ENCODE measurements at regions not wholly inside any gene's neighbourhood (a gene's known extent, or its start where the extent isn't known, plus 50 kb on each side); places are given as distances from the start of the nearest gene placed in this dataset.

DNA sequence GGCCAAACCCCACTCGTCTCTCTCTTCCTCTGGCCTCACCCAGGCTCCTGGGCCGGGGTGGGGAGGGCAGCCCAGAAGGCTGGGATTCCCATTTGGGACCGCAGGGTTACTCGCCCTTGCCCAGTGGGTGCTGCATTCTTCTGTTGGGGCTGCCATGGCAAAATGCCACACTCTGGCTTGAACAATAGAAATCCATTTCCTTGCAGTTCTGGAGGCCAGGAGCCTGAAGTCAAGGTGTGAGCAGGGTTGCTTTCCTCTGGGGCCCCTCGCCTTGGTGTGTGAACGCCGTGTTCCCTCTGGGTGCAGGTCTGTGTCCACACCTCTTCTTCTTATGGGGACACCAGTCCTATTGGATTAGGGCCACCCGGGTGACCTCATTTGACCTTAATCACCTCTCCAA, 105.8 kb upstream of the GSE1 start:
- Histone ChIP-seq H3K4me1 (no peaks in the 10 kb centered on the region), H3K36me3 (no peaks in the 10 kb centered on the region), H3K27me3 (no peaks in the 10 kb centered on the region), H3K4me3 (no peak overlapping the region), H3K27ac (no peak overlapping the region), H3K9me3 (no peaks in the 10 kb centered on the region)
- in situ Hi-C loops (cut with MboI; ENCODE audit: low pct_ligation_motif_present in 1 of 4, low pct_unique_long_range_greater_than_20kb in 1 of 4, low sequenced_read_pairs in 3 of 4): no loop called here
- 77% methylated on average over 8 of the region's 8 CpGs; no CpG with 5 or more reads in 1 of the 2 donors for WGBS, 2 donors (ENCODE audit: low coverage in 1 of 2)
- intact Hi-C loops (cut with DNase I; ENCODE audit: low total_unique reads): no loop called here
- TF ChIP-seq EP300 (IDR thresholded peaks at IDR 0.05; ENCODE audit: low read depth): no peak
- no peak for TF ChIP-seq POLR2A (IDR thresholded peaks at IDR 0.05)
- TF ChIP-seq, protein P1, sequence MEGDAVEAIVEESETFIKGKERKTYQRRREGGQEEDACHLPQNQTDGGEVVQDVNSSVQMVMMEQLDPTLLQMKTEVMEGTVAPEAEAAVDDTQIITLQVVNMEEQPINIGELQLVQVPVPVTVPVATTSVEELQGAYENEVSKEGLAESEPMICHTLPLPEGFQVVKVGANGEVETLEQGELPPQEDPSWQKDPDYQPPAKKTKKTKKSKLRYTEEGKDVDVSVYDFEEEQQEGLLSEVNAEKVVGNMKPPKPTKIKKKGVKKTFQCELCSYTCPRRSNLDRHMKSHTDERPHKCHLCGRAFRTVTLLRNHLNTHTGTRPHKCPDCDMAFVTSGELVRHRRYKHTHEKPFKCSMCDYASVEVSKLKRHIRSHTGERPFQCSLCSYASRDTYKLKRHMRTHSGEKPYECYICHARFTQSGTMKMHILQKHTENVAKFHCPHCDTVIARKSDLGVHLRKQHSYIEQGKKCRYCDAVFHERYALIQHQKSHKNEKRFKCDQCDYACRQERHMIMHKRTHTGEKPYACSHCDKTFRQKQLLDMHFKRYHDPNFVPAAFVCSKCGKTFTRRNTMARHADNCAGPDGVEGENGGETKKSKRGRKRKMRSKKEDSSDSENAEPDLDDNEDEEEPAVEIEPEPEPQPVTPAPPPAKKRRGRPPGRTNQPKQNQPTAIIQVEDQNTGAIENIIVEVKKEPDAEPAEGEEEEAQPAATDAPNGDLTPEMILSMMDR (IDR thresholded peaks at IDR 0.05): no peak
- TF ChIP-seq POLR2AphosphoS5 (IDR thresholded peaks at IDR 0.05): no peak
- no peak for DNase-seq

DNA sequence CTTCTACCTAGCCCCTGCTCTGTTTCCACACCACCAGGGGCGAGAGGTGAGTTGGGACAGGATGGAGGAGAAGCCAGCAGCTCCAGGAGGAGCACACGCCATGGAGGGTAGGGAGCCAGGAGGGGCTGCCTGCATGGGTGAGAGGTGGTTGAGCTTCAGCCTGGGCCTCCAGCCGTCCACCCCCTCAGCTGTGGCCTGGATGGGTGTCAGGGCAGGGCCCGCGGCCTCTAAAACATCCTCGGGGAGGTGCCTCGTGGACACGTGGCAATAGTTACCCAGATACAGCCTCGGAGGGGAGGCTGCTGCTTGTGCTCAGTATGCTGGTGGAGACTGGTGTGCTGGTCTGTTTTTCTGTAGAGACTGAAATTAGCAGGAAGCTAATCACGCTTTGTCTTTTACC, 104.7 kb upstream of the GSE1 start:
- TF ChIP-seq POLR2AphosphoS5 (IDR thresholded peaks at IDR 0.05) (no peak), POLR2A (IDR thresholded peaks at IDR 0.05) (no peak), EP300 (IDR thresholded peaks at IDR 0.05; ENCODE audit: low read depth) (no peak)
- TF ChIP-seq, protein P1 (IDR thresholded peaks at IDR 0.05): no peak
- H3K27ac ChIP-seq: no peak overlapping the region
- no peaks in the 10 kb centered on the region for H3K4me1 ChIP-seq
- H3K9me3 ChIP-seq: no peaks in the 10 kb centered on the region
- 96% methylated on average over 10 of the region's 10 CpGs; no CpG with 5 or more reads in 1 of the 2 donors for WGBS, 2 donors (ENCODE audit: low coverage in 1 of 2)
- H3K27me3 ChIP-seq: no peaks in the 10 kb centered on the region
- in situ Hi-C loops (cut with MboI; ENCODE audit: low pct_ligation_motif_present in 1 of 4, low pct_unique_long_range_greater_than_20kb in 1 of 4, low sequenced_read_pairs in 3 of 4) (no loop called here), intact Hi-C loops (cut with DNase I; ENCODE audit: low total_unique reads) (no loop called here)
- H3K4me3 ChIP-seq: no peak overlapping the region
- no peak for DNase-seq
- H3K36me3 ChIP-seq: no peaks in the 10 kb centered on the region

DNA sequence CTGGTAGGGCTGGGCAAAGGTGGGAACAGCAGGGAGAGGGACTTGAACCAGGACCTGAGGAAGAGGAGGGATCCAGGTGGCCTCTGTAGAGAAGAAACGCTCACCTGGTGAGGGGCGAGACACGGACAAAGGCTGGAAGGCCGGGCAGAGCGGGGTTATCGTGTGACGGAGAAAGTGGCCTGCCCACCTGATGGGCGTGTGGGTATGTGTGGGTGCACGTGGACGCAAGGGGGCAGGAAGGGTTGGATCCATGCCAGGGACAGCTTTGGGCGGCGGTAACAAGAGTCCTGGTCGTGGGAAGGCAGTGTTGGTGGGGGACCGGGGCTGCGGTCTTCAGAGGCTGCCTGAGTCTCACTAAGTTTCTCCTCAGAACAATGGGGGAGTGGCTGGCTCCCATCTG, 104.1 kb upstream of the GSE1 start:
- DNase-seq: no peak
- Histone ChIP-seq H3K4me3 (no peak overlapping the region), H3K36me3 (no peaks in the 10 kb centered on the region), H3K9me3 (no peaks in the 10 kb centered on the region), H3K4me1 (peaks cover 1 to 5% (median 5%) of the 10 kb centered on the region in 4 donors), H3K27me3 (no peaks in the 10 kb centered on the region), H3K27ac (no peak overlapping the region)
- in situ Hi-C loops (cut with MboI; ENCODE audit: low pct_ligation_motif_present in 1 of 4, low pct_unique_long_range_greater_than_20kb in 1 of 4, low sequenced_read_pairs in 3 of 4): no loop called here
- WGBS, 2 donors (ENCODE audit: low coverage in 1 of 2): 83 to 88% methylated on average over 12 to 15 of the region's 15 CpGs
- TF ChIP-seq POLR2AphosphoS5 (IDR thresholded peaks at IDR 0.05) (no peak), POLR2A (IDR thresholded peaks at IDR 0.05) (no peak), EP300 (IDR thresholded peaks at IDR 0.05; ENCODE audit: low read depth) (no peak)
- TF ChIP-seq, protein P1 (IDR thresholded peaks at IDR 0.05): no peak
- intact Hi-C loops (cut with DNase I; ENCODE audit: low total_unique reads): no loop called here

DNA sequence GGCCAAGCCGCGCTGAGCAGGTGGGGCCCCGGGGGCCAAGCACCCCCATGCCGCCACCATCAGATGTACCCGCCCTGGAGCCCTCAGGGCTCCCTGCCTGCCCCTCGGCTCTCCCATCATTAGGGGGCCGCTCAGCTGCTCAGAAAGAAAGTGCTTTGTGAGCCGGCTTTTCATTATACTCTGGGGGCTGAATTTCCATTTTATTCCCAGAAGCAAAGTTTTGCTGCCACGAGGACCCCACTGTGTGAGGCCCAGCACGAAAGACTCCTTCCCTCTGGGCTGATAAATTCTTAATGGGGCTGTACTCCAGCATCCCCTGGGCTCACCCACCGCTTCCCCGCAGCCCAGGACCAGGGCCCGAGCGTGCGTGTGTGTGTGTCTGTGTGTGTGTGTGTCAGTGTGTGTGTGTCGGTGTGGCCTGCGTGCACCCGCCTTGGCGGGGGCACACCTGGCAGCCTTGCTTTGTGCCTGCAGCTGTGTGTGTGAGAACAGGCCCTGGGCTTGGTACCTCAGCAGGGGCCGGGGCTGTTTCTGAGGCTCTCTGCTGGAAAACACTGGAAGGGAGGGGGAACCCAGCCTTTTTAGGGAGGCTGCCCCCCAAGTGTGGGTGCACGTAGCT, 103.0 kb upstream of the GSE1 start:
- no peak for DNase-seq
- H3K36me3 ChIP-seq: no peaks in the 10 kb centered on the region
- peaks cover 13 to 17% (median 17%) of the 10 kb centered on the region in 4 donors for H3K4me1 ChIP-seq
- in situ Hi-C loops (cut with MboI; ENCODE audit: low pct_ligation_motif_present in 1 of 4, low pct_unique_long_range_greater_than_20kb in 1 of 4, low sequenced_read_pairs in 3 of 4) (no loop called here), intact Hi-C loops (cut with DNase I; ENCODE audit: low total_unique reads) (no loop called here)
- no peaks in the 10 kb centered on the region for H3K27me3 ChIP-seq
- no peak overlapping the region for H3K27ac ChIP-seq
- TF ChIP-seq, protein P1 (IDR thresholded peaks at IDR 0.05): no peak
- TF ChIP-seq POLR2AphosphoS5 (IDR thresholded peaks at IDR 0.05) (no peak), POLR2A (IDR thresholded peaks at IDR 0.05) (no peak), EP300 (IDR thresholded peaks at IDR 0.05; ENCODE audit: low read depth) (no peak)
- no peak overlapping the region for H3K4me3 ChIP-seq
- H3K9me3 ChIP-seq: no peaks in the 10 kb centered on the region
- WGBS, 2 donors (ENCODE audit: low coverage in 1 of 2): 84 to 88% methylated on average over 4 to 20 of the region's 21 CpGs
